GM23338 (cell line): ENCODE measurements at regions not wholly inside any gene's neighbourhood (a gene's known extent, or its start where the extent isn't known, plus 50 kb on each side); places are given as distances from the start of the nearest gene placed in this dataset.

Source experiments
- EZH2 ChIP-seq: fragments of 200-600 bp; sonication (generic); IDR thresholded peaks from one replicate; pipeline ENCODE4 v1.8.0; 2017; ENCODE audit warnings: antibody characterized with exemption, mild to moderate bottlenecking, low read depth; ENCODE audit not compliant: unreplicated experiment
- EZH2phosphoT487 ChIP-seq: fragments of 200-600 bp; sonication (generic); IDR thresholded peaks from one replicate; pipeline ENCODE4 v1.8.1; 2018; ENCODE audit warnings: antibody characterized with exemption; ENCODE audit not compliant: unreplicated experiment
- JUNB ChIP-seq: IDR thresholded peaks from one replicate; pipeline ENCODE4 v1.6.1; 2016; ENCODE audit warnings: antibody characterized with exemption; ENCODE audit not compliant: unreplicated experiment
- POLR2AphosphoS5 ChIP-seq: IDR thresholded peaks from 2 replicates; pipeline ENCODE4 v1.6.1; 2016; ENCODE audit warnings: antibody characterized with exemption, low read depth
- STAT1 ChIP-seq: IDR thresholded peaks from one replicate; pipeline ENCODE4 v1.6.1; 2016; ENCODE audit warnings: antibody characterized with exemption; ENCODE audit not compliant: unreplicated experiment
- ZNF331 ChIP-seq: fragments of 250-450 bp; sonication (Bioruptor Pico); IDR thresholded peaks from 2 replicates; pipeline ENCODE4 v1.5.0; 2020; ENCODE audit warnings: low read depth, mild to moderate bottlenecking, moderate library complexity
- TF ChIP-seq, protein P1 (sequence below), 2 experiments: fragments of 200-600 bp in 1 of 2; sonication (generic) in 1 of 2; conservative IDR thresholded peaks; 2 replicates each; pipeline versions ENCODE4 v1.5.1 to v1.6.1; 2016 to 2017; ENCODE audit warnings: antibody characterized with exemption in 2 of 2, low read depth in 2 of 2, mild to moderate bottlenecking in 2 of 2, moderate library complexity in 1 of 2
- TF ChIP-seq, protein P2 (sequence below): IDR thresholded peaks from one replicate; pipeline ENCODE4 v1.6.1; 2018; ENCODE audit warnings: antibody characterized with exemption; ENCODE audit not compliant: unreplicated experiment

DNA sequence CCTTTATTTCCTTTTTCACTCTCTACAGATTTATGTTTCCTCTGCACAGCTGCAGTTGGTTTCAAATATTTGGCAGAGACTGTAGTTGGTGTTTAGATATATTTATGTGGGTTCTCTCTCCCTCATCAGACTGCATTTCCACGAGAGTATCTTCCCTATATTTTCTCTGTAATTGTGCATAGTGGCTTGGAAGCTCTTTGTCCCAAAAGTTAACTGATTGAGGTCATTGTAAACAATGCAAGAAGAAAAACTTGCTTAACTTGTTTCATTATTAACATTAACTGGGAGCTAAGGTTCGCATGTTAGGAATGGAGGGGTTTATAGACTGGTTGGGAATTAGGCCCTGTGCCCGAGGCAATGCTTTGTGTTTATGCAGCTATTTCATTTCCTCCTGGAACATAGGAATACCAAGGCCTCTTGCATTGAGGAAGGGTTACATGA lies 216.9 kb upstream of the HMGA2 start:
- TF ChIP-seq, protein P1, sequence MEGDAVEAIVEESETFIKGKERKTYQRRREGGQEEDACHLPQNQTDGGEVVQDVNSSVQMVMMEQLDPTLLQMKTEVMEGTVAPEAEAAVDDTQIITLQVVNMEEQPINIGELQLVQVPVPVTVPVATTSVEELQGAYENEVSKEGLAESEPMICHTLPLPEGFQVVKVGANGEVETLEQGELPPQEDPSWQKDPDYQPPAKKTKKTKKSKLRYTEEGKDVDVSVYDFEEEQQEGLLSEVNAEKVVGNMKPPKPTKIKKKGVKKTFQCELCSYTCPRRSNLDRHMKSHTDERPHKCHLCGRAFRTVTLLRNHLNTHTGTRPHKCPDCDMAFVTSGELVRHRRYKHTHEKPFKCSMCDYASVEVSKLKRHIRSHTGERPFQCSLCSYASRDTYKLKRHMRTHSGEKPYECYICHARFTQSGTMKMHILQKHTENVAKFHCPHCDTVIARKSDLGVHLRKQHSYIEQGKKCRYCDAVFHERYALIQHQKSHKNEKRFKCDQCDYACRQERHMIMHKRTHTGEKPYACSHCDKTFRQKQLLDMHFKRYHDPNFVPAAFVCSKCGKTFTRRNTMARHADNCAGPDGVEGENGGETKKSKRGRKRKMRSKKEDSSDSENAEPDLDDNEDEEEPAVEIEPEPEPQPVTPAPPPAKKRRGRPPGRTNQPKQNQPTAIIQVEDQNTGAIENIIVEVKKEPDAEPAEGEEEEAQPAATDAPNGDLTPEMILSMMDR (conservative IDR thresholded peaks at IDR 0.05; ENCODE audit: low read depth in 2 of 2): no peak
- TF ChIP-seq POLR2AphosphoS5: no peak
- no peak for TF ChIP-seq ZNF331 (CRISPR knock-in tag)
- no peak for TF ChIP-seq JUNB
- no peak for TF ChIP-seq EZH2
- TF ChIP-seq, protein P2, sequence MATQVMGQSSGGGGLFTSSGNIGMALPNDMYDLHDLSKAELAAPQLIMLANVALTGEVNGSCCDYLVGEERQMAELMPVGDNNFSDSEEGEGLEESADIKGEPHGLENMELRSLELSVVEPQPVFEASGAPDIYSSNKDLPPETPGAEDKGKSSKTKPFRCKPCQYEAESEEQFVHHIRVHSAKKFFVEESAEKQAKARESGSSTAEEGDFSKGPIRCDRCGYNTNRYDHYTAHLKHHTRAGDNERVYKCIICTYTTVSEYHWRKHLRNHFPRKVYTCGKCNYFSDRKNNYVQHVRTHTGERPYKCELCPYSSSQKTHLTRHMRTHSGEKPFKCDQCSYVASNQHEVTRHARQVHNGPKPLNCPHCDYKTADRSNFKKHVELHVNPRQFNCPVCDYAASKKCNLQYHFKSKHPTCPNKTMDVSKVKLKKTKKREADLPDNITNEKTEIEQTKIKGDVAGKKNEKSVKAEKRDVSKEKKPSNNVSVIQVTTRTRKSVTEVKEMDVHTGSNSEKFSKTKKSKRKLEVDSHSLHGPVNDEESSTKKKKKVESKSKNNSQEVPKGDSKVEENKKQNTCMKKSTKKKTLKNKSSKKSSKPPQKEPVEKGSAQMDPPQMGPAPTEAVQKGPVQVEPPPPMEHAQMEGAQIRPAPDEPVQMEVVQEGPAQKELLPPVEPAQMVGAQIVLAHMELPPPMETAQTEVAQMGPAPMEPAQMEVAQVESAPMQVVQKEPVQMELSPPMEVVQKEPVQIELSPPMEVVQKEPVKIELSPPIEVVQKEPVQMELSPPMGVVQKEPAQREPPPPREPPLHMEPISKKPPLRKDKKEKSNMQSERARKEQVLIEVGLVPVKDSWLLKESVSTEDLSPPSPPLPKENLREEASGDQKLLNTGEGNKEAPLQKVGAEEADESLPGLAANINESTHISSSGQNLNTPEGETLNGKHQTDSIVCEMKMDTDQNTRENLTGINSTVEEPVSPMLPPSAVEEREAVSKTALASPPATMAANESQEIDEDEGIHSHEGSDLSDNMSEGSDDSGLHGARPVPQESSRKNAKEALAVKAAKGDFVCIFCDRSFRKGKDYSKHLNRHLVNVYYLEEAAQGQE: no peak
- no peak for TF ChIP-seq EZH2phosphoT487
- TF ChIP-seq STAT1: no peak
